Left ventricle myocardium inferior (tissue), 1 donor: ENCODE measurements at regions not wholly inside any gene's neighbourhood (a gene's known extent, or its start where the extent isn't known, plus 50 kb on each side); places are given as distances from the start of the nearest gene placed in this dataset.

Source experiments
- DNase-seq: peaks from one replicate; pipeline ENCODE4 v3.0.0-alpha.2; 2020
- H3K27ac ChIP-seq: fragments of 200-600 bp; replicated peaks from 2 replicates; pipeline ENCODE4 v1.8.0; 2021
- H3K27me3 ChIP-seq: fragments of 200-600 bp; 2 replicates; pipeline ENCODE4 v1.8.0; 2021; ENCODE audit warnings: low read depth
- H3K36me3 ChIP-seq: fragments of 200-600 bp; 2 replicates; pipeline ENCODE4 v1.8.0; 2021
- H3K4me1 ChIP-seq: fragments of 200-600 bp; 2 replicates; pipeline ENCODE4 v1.8.0; 2021
- H3K4me3 ChIP-seq: fragments of 200-600 bp; 2 replicates; pipeline ENCODE4 v1.8.0; 2021; ENCODE audit warnings: mild to moderate bottlenecking, moderate library complexity
- H3K9me3 ChIP-seq: fragments of 200-600 bp; replicated peaks from 2 replicates; pipeline ENCODE4 v1.8.0; 2021
- intact Hi-C: fragments of 100-400 bp; cut with micrococcal nuclease; formaldehyde crosslinking; loops from one replicate; pipeline ENCODE4 v1.11.0; 2022
- TF ChIP-seq, protein P1 (sequence below): fragments of 200-600 bp; IDR thresholded peaks from 2 replicates; pipeline ENCODE4 v1.8.0; 2021; ENCODE audit warnings: antibody characterized with exemption, mild to moderate bottlenecking, borderline replicate concordance
- donor health status: DM: no; HTN: yes; CAD: no; lungs with severe emphysema.

DNA sequence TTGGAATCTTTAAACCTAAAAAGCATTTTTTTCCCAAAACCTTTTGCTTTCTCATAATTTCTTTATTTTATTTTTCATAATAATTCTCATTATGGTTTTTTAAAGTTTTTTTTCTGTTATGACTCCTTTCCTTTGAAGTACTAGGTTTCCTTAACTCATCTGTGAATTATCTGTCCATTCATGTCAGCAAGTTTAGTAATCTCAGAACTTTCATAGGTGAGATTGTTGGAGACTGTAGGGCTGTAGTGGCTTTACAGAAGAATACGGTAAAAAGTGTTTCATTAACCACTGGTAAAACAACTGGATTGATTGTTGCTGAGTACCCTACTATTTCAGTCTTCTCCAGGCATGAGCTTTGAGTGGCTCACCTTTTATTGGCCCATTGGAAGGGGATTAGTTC, 361.7 kb upstream of the PPP1R2C start:
- Histone ChIP-seq H3K27ac (no peak overlapping the region), H3K4me3 (no peak overlapping the region), H3K9me3 (no peaks in the 10 kb centered on the region), H3K36me3 (no peaks in the 10 kb centered on the region), H3K4me1 (no peaks in the 10 kb centered on the region), H3K27me3 (no peaks in the 10 kb centered on the region)
- TF ChIP-seq, protein P1, sequence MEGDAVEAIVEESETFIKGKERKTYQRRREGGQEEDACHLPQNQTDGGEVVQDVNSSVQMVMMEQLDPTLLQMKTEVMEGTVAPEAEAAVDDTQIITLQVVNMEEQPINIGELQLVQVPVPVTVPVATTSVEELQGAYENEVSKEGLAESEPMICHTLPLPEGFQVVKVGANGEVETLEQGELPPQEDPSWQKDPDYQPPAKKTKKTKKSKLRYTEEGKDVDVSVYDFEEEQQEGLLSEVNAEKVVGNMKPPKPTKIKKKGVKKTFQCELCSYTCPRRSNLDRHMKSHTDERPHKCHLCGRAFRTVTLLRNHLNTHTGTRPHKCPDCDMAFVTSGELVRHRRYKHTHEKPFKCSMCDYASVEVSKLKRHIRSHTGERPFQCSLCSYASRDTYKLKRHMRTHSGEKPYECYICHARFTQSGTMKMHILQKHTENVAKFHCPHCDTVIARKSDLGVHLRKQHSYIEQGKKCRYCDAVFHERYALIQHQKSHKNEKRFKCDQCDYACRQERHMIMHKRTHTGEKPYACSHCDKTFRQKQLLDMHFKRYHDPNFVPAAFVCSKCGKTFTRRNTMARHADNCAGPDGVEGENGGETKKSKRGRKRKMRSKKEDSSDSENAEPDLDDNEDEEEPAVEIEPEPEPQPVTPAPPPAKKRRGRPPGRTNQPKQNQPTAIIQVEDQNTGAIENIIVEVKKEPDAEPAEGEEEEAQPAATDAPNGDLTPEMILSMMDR = no peak
- intact Hi-C loops = no loop called here
- no peak for DNase-seq

DNA sequence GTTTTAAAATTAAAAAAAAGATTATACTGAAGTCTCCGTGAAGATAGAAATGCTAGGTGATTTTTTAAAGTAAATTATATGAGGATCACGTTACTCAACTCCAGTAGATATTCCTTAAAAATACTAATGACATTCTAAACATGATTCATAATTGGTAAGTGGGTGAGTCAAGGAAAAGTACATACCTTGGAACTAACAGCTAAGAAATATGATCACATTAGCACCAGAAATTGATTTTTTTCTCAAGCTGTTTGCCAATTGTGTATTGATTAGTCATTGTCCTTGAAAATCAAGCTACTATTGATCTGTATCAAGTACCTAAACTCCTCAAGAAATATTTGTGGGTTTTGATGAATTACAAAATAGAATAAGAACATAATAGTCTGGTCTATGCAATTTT, 362.6 kb upstream of the PPP1R2C start:
- H3K27me3 ChIP-seq = no peaks in the 10 kb centered on the region
- H3K36me3 ChIP-seq = no peaks in the 10 kb centered on the region
- H3K4me3 ChIP-seq = no peak overlapping the region
- DNase-seq = no peak
- H3K9me3 ChIP-seq = no peaks in the 10 kb centered on the region
- TF ChIP-seq, protein P1 = no peak
- intact Hi-C loops = no loop called here
- no peaks in the 10 kb centered on the region for H3K4me1 ChIP-seq
- no peak overlapping the region for H3K27ac ChIP-seq

DNA sequence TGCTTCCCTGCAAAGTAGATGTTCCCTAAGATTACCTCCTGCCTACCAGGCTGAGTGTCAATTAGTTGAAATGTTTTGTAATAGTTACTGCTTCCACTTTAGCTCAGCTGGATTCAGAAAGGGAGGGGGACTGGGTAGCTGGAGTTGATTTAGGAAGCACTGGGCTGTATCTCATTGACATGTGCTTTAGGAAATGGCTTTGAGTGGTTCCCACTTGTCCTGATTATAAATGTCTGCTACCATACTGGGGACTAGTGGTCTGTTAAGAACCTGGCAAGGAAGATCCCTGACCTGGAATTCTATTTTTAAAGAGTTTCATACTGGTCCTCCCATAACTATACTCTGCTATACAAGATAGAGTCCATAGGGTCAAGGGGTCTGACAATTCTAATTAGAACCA, 363.9 kb upstream of the PPP1R2C start:
- H3K9me3 ChIP-seq = no peaks in the 10 kb centered on the region
- intact Hi-C loops = no loop called here
- no peak overlapping the region for H3K4me3 ChIP-seq
- no peaks in the 10 kb centered on the region for H3K4me1 ChIP-seq
- TF ChIP-seq, protein P1 = no peak
- no peaks in the 10 kb centered on the region for H3K27me3 ChIP-seq
- H3K27ac ChIP-seq = no peak overlapping the region
- DNase-seq = no peak
- no peaks in the 10 kb centered on the region for H3K36me3 ChIP-seq

DNA sequence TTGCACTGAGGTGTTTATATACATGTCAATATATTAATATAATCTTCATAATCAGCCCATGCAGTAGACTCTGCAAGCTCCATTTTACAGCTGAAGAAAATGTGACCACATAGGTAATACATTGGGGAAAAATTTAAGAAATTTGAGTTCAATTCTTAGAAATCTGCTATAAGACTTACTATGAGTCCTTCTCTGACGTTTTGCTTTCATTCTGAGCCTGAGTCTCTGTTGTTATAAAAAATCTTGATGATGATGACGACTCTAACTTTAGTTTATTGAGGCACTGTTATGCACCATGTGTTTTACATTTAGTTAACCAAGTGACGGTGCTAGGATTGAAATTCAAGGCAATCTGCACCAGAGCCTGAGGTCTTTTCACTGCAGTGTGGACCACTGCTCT, 370.3 kb upstream of the PPP1R2C start:
- intact Hi-C loops = no loop called here
- Histone ChIP-seq H3K36me3 (no peaks in the 10 kb centered on the region), H3K9me3 (no peaks in the 10 kb centered on the region), H3K4me1 (no peaks in the 10 kb centered on the region), H3K27me3 (no peaks in the 10 kb centered on the region), H3K27ac (no peak overlapping the region), H3K4me3 (no peak overlapping the region)
- TF ChIP-seq, protein P1 = no peak
- no peak for DNase-seq

DNA sequence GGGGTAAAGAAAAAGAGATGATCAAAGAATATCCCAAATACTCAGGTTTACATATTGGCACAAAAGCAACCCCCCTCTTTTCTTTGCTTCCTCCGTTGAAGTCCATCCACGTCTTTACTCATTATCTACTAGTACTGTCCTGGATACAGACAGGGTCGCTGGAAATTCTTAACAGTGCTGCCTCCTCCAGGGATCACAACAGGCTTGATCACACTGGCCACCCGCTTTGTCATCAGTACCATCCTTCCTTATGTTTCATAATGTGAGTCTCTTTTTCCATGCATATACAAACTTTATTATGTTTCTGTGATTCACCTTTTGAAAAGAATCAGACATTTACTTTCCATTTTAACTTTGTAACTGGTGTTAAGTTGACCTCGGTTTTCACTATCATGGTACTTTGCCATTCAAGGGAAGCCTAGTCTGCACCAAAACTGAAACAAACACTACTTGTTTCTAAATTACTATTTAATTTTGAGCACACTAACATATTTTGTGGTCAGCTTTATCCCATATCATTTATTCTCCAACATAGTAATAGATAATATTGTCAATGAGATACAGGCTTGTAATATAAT, 387.5 kb upstream of the PPP1R2C start:
- Histone ChIP-seq H3K27me3 (no peaks in the 10 kb centered on the region), H3K4me3 (no peak overlapping the region), H3K27ac (no peak overlapping the region), H3K4me1 (no peaks in the 10 kb centered on the region), H3K9me3 (no peaks in the 10 kb centered on the region), H3K36me3 (no peaks in the 10 kb centered on the region)
- no peak for DNase-seq
- intact Hi-C loops = no loop called here
- TF ChIP-seq, protein P1 = no peak
